CD4-positive, CD25-positive, alpha-beta regulatory T cell (primary cell): ENCODE measurements at regions not wholly inside any gene's neighbourhood (a gene's known extent, or its start where the extent isn't known, plus 50 kb on each side); places are given as distances from the start of the nearest gene placed in this dataset.
"Not testable (repeated sequence)": the region's sequence is repeated elsewhere in the genome, so short reads cannot be mapped to it uniquely, and the experiment has no call there.

ENCODE experiments used
- ATAC-seq, 2 donors: fragments of 150-1000 bp; cut with Tn5 transposase; one replicate each; pipeline ENCODE4 v1.10.0; 2021; ENCODE audit warnings: low read depth in 2 of 2, moderate number of reproducible peaks in 2 of 2, moderate library complexity in 1 of 2
- DNase-seq, 3 donors: peaks; one replicate each; pipeline versions ENCODE4 v3.0.0 to v3.0.0-alpha.2; 2012 to 2022; ENCODE audit warnings: mixed read lengths in 1 of 3
- H3K27ac ChIP-seq: one replicate; pipeline ENCODE4 v1.7.0; 2013; ENCODE audit warnings: mild to moderate bottlenecking, low read length; ENCODE audit not compliant: insufficient read depth, poor library complexity, severe bottlenecking
- H3K27me3 ChIP-seq: one replicate; pipeline ENCODE4 v1.7.0; 2013; ENCODE audit warnings: low read length; ENCODE audit not compliant: control insufficient read depth, insufficient read depth
- H3K36me3 ChIP-seq: one replicate; pipeline ENCODE4 v1.7.0; 2013; ENCODE audit warnings: mild to moderate bottlenecking, low read length, moderate library complexity; ENCODE audit not compliant: control insufficient read depth, insufficient read depth
- H3K4me1 ChIP-seq: 2 replicates; pipeline ENCODE4 v1.7.0; 2013; ENCODE audit warnings: mild to moderate bottlenecking, low read length; ENCODE audit not compliant: insufficient read depth, control insufficient read depth, poor library complexity, severe bottlenecking
- H3K4me3 ChIP-seq: one replicate; pipeline ENCODE4 v1.7.0; 2013; ENCODE audit warnings: low read depth, mild to moderate bottlenecking, low read length, moderate library complexity
- H3K9me3 ChIP-seq, 2 experiments: 1 replicate in 1 of 2; 2 replicates in 1 of 2; pipeline ENCODE4 v1.7.0; 2013; ENCODE audit warnings: low read length in 2 of 2, mild to moderate bottlenecking in 1 of 2, moderate library complexity in 1 of 2; ENCODE audit not compliant: control insufficient read depth in 2 of 2
- H3K27ac Mint-ChIP-seq, 3 donors: one replicate each; pipeline ENCODE4 v1.8.0; 2020 to 2022; ENCODE audit warnings: mild to moderate bottlenecking in 3 of 3, mixed read lengths in 3 of 3, moderate library complexity in 2 of 3
- H3K27me3 Mint-ChIP-seq: one replicate; pipeline ENCODE4 v1.8.0; 2022; ENCODE audit warnings: mild to moderate bottlenecking, mixed read lengths
- H3K36me3 Mint-ChIP-seq: one replicate; pipeline ENCODE4 v1.8.0; 2020; ENCODE audit warnings: mixed read lengths
- H3K4me1 Mint-ChIP-seq, 4 donors: one replicate each; pipeline ENCODE4 v1.8.0; 2020 to 2022; ENCODE audit warnings: mixed read lengths in 4 of 4, mild to moderate bottlenecking in 1 of 4
- H3K4me3 Mint-ChIP-seq, 4 donors: one replicate each; pipeline ENCODE4 v1.8.0; 2020 to 2022; ENCODE audit warnings: mild to moderate bottlenecking in 4 of 4, mixed read lengths in 4 of 4, moderate library complexity in 3 of 4
- H3K9me3 Mint-ChIP-seq, 7 donors: one replicate each; pipeline ENCODE4 v1.8.0; 2020 to 2022; ENCODE audit warnings: mixed read lengths in 7 of 7, mild to moderate bottlenecking in 3 of 7, moderate library complexity in 2 of 7

- H3K27me3 Mint-ChIP-seq, result peaks cover 9% of the 10 kb centered on the region
- Histone ChIP-seq H3K27ac (no peak overlapping the region), H3K9me3 (no peaks in the 10 kb centered on the region), H3K27me3 (no peaks in the 10 kb centered on the region), H3K36me3 (no peaks in the 10 kb centered on the region), H3K4me1 (no peaks in the 10 kb centered on the region), H3K4me3 (no peak overlapping the region)
- DNase-seq (no peak), ATAC-seq (no peak)
- no peaks in the 10 kb centered on the region for H3K36me3 Mint-ChIP-seq
- no peak overlapping the region for H3K4me3 Mint-ChIP-seq
- peaks cover 0 to 5% (median 1%) of the 10 kb centered on the region in 7 donors for H3K9me3 Mint-ChIP-seq
- no peak overlapping the region for H3K27ac Mint-ChIP-seq
- no peaks in the 10 kb centered on the region for H3K4me1 Mint-ChIP-seq
Observed at GRCh38 chr7:4574851-4575250, 107.2 kb upstream of the FOXK1 start.

GRCh38 chr7:4575254-4575653 lies 106.8 kb upstream of the FOXK1 start:
- Mint-ChIP-seq H3K27ac (no peak overlapping the region), H3K27me3 (peaks cover 9% of the 10 kb centered on the region), H3K4me3 (no peak overlapping the region), H3K9me3 (peaks cover 0 to 5% (median 1%) of the 10 kb centered on the region in 7 donors), H3K36me3 (no peaks in the 10 kb centered on the region), H3K4me1 (no peaks in the 10 kb centered on the region)
- Histone ChIP-seq H3K27me3 (no peaks in the 10 kb centered on the region), H3K4me3 (no peak overlapping the region), H3K4me1 (no peaks in the 10 kb centered on the region), H3K27ac (no peak overlapping the region), H3K9me3 (no peaks in the 10 kb centered on the region), H3K36me3 (no peaks in the 10 kb centered on the region)
- ATAC-seq, result no peak
- peak in 1 of 3 donors; percentile 1 for DNase-seq

- Mint-ChIP-seq H3K4me3 (no peak overlapping the region), H3K36me3 (no peaks in the 10 kb centered on the region), H3K27ac (no peak overlapping the region), H3K27me3 (peaks cover 4% of the 10 kb centered on the region), H3K9me3 (no peaks in the 10 kb centered on the region), H3K4me1 (no peaks in the 10 kb centered on the region)
- DNase-seq, result no peak
- H3K36me3 ChIP-seq, result no peaks in the 10 kb centered on the region
- H3K27ac ChIP-seq, result no peak overlapping the region
- H3K27me3 ChIP-seq, result no peaks in the 10 kb centered on the region
- H3K9me3 ChIP-seq, result no peaks in the 10 kb centered on the region
- no peak overlapping the region for H3K4me3 ChIP-seq
- no peaks in the 10 kb centered on the region for H3K4me1 ChIP-seq
- ATAC-seq, result no peak
Observed at GRCh38 chr7:4602905-4603842, 78.9 kb upstream of the FOXK1 start.

GRCh38 chr7:4603843-4604231 lies 78.3 kb upstream of the FOXK1 start:
- no peaks in the 10 kb centered on the region for H3K4me1 Mint-ChIP-seq
- Histone ChIP-seq H3K4me3 (no peak overlapping the region), H3K4me1 (no peaks in the 10 kb centered on the region), H3K27ac (no peak overlapping the region), H3K9me3 (no peaks in the 10 kb centered on the region), H3K36me3 (no peaks in the 10 kb centered on the region), H3K27me3 (no peaks in the 10 kb centered on the region)
- no peaks in the 10 kb centered on the region for H3K36me3 Mint-ChIP-seq
- H3K4me3 Mint-ChIP-seq, result no peak overlapping the region
- ATAC-seq (no peak), DNase-seq (no peak)
- H3K27ac Mint-ChIP-seq, result no peak overlapping the region
- peaks cover 4% of the 10 kb centered on the region for H3K27me3 Mint-ChIP-seq
- H3K9me3 Mint-ChIP-seq, result no peaks in the 10 kb centered on the region

- H3K4me3 ChIP-seq, result no peak overlapping the region
- Mint-ChIP-seq H3K27me3 (peaks cover 4% of the 10 kb centered on the region), H3K27ac (no peak overlapping the region), H3K36me3 (no peaks in the 10 kb centered on the region), H3K9me3 (no peaks in the 10 kb centered on the region), H3K4me3 (no peak overlapping the region), H3K4me1 (no peaks in the 10 kb centered on the region)
- no peak overlapping the region for H3K27ac ChIP-seq
- no peaks in the 10 kb centered on the region for H3K4me1 ChIP-seq
- ATAC-seq (no peak), DNase-seq (no peak)
- H3K36me3 ChIP-seq, result no peaks in the 10 kb centered on the region
- no peaks in the 10 kb centered on the region for H3K27me3 ChIP-seq
- H3K9me3 ChIP-seq, result no peaks in the 10 kb centered on the region
Observed at GRCh38 chr7:4604456-4604940, 77.6 kb upstream of the FOXK1 start.

GRCh38 chr7:4606797-4607196 lies 75.3 kb upstream of the FOXK1 start:
- H3K4me1 ChIP-seq, result no peaks in the 10 kb centered on the region
- no peak overlapping the region for H3K4me3 ChIP-seq
- Mint-ChIP-seq H3K4me3 (no peak overlapping the region), H3K27me3 (peaks cover 4% of the 10 kb centered on the region), H3K27ac (no peak overlapping the region), H3K4me1 (no peaks in the 10 kb centered on the region), H3K36me3 (no peaks in the 10 kb centered on the region), H3K9me3 (no peaks in the 10 kb centered on the region)
- no peaks in the 10 kb centered on the region for H3K27me3 ChIP-seq
- ATAC-seq (no peak), DNase-seq (no peak)
- H3K9me3 ChIP-seq, result no peaks in the 10 kb centered on the region
- no peaks in the 10 kb centered on the region for H3K36me3 ChIP-seq
- no peak overlapping the region for H3K27ac ChIP-seq

- Mint-ChIP-seq H3K36me3 (no peaks in the 10 kb centered on the region), H3K4me3 (no peak overlapping the region), H3K27ac (no peak overlapping the region), H3K4me1 (no peaks in the 10 kb centered on the region), H3K9me3 (no peaks in the 10 kb centered on the region), H3K27me3 (no peaks in the 10 kb centered on the region)
- no peaks in the 10 kb centered on the region for H3K9me3 ChIP-seq
- no peak overlapping the region for H3K27ac ChIP-seq
- no peak overlapping the region for H3K4me3 ChIP-seq
- ATAC-seq (no peak), DNase-seq (no peak)
- no peaks in the 10 kb centered on the region for H3K4me1 ChIP-seq
- no peaks in the 10 kb centered on the region for H3K36me3 ChIP-seq
- no peaks in the 10 kb centered on the region for H3K27me3 ChIP-seq
Observed at GRCh38 chr7:4607311-4607729, 74.8 kb upstream of the FOXK1 start.

GRCh38 chr7:4609576-4609975 lies 72.5 kb upstream of the FOXK1 start:
- H3K27ac ChIP-seq, H3K36me3 Mint-ChIP-seq, H3K4me3 Mint-ChIP-seq, H3K27me3 ChIP-seq, H3K27ac Mint-ChIP-seq, H3K9me3 Mint-ChIP-seq, DNase-seq, H3K4me3 ChIP-seq, H3K4me1 ChIP-seq, H3K9me3 ChIP-seq, H3K27me3 Mint-ChIP-seq, ATAC-seq, H3K36me3 ChIP-seq: not testable (repeated sequence)
- peaks cover 5 to 11% (median 7%) of the 10 kb centered on the region in 4 donors for H3K4me1 Mint-ChIP-seq
